ENCODE measurements at regions not wholly inside any gene's neighbourhood (a gene's known extent, or its start where the extent isn't known, plus 50 kb on each side); places are given as distances from the start of the nearest gene placed in this dataset.

- TF ChIP-seq CTCF (conservative IDR thresholded peaks at IDR 0.05; ENCODE audit: low read depth, low read length) (no peak), EZH2 (IDR thresholded peaks at IDR 0.05; ENCODE audit: borderline replicate concordance, low read depth, low read length, poor library complexity, severe bottlenecking) (no peak)
Measured at GRCh38 chr6:68368845-68369244, 266.2 kb upstream of the ADGRB3 start.

Measured in A673 (cell line).